ES-I3 (cell line): ENCODE measurements at regions not wholly inside any gene's neighbourhood (a gene's known extent, or its start where the extent isn't known, plus 50 kb on each side); places are given as distances from the start of the nearest gene placed in this dataset.

Experiments
- H3K36me3 ChIP-seq: 2 replicates; pipeline ENCODE4 v1.6.1; 2013; ENCODE audit warnings: mild to moderate bottlenecking, low read length, control low read depth, moderate library complexity; ENCODE audit not compliant: insufficient read depth
- H3K4me1 ChIP-seq: 2 replicates; pipeline ENCODE4 v1.6.1; 2013; ENCODE audit warnings: mild to moderate bottlenecking, control low read depth, low read length; ENCODE audit not compliant: insufficient read depth
- H3K9ac ChIP-seq: 2 replicates; pipeline ENCODE4 v1.6.1; 2013; ENCODE audit warnings: low read depth, mild to moderate bottlenecking, low read length, moderate library complexity
- H3K9me3 ChIP-seq: 2 replicates; pipeline ENCODE4 v1.6.1; 2013; ENCODE audit warnings: mild to moderate bottlenecking, low read length, moderate library complexity; ENCODE audit not compliant: control insufficient read depth, insufficient read depth

DNA sequence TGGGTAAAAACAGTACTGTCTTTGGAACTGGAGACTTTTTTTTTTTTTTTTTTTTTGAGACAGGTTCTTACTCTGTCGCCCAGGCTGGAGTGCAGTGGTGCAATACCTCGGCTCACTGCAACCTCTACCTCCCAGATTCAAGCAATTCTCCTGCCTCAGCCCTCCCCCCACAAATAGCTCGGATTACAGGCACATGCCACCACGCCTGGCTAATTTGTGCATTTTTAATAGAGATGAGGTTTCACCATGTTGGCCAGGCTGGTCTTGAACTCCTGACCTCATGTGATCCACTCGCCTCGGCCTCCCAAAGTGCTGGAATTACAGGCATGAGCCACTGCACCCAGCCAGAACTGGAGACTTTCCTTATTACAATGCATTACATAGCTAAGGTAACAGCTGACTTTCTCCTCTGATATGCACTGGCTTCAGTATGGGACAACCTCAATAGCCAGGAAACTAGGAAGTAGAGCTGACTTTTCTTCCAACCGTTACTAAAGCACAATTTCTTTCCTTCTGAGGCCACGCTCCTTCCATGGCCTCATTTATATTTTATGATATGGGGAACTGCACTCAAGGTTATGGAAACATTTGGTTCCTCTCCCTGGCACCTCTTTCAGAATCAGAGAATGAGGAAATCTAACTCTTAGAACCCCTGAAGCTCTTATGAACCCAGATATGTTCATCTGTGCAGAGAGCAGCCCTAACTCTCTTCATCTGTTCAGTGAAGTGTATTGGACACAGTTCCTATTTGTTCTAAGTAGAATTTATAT lies 53.5 kb upstream of the FAM9B start:
- Histone ChIP-seq H3K9ac (no peak overlapping the region), H3K4me1 (peaks cover 14% of the 10 kb centered on the region), H3K9me3 (no peaks in the 10 kb centered on the region), H3K36me3 (no peaks in the 10 kb centered on the region)

DNA sequence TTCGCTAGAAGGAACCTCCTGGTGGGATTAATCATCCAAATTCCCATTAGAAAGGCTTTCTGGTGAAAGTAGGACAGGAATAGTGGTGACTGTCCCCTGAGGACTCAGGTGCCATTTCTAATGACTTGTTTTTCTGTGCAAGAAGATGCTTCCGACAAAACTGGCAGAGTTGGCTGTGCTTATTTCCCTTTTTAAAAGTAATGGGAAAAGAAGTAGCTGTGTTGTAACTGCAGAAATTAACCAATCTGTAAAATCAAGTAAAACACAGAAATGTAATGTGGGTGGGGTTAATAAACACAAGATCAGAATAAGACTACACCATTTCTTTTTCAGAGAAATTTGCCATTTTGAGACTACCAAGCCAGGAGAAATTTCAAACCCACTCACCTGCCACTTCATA lies 55.0 kb upstream of the FAM9B start:
- no peaks in the 10 kb centered on the region for H3K9me3 ChIP-seq
- H3K9ac ChIP-seq, result no peak overlapping the region
- H3K4me1 ChIP-seq, result peaks cover 14% of the 10 kb centered on the region
- H3K36me3 ChIP-seq, result no peaks in the 10 kb centered on the region

DNA sequence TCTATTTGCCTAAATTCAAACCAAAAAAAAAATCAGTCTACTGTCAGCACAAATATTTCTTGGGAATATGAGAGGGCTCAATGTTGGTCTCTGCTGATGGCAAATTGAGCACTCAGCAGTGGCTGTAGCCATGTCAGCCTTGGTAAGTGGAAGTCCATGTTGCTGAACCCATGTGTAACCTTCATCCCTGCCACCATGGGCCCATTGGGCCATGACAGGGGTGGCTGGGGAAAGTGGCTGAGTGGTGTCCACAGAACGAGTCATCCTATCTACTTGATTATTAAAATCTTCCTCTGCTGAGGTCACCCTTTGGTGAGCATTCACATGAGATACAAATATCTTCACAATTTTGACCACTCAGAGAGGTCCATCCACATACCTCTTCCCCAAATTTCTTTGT lies 56.8 kb upstream of the FAM9B start:
- H3K36me3 ChIP-seq, result no peaks in the 10 kb centered on the region
- peaks cover 14% of the 10 kb centered on the region for H3K4me1 ChIP-seq
- peaks cover 5% of the 10 kb centered on the region; the same call in 1 of the 2 replicates for H3K9me3 ChIP-seq
- no peak overlapping the region for H3K9ac ChIP-seq

DNA sequence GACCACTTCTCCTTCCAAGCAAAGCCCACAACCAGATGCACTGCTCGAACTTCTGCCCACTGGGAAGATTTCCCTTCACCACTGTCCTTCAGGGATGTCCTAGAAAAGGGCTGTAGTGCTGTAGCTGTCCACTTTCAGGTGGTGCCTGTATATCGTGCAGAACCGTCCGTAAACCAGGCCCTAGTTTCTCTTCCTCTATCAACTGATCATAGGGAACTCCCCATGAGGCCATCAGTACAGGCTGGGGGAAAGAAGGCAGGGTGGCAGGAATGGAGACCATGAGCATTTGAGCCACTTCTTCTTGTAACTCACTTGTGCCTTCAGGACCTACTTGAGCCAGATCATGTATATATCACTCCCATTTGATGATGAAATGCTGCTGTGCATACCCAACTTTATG lies 57.3 kb upstream of the FAM9B start:
- H3K36me3 ChIP-seq, result no peaks in the 10 kb centered on the region
- peaks cover 5% of the 10 kb centered on the region; the same call in 1 of the 2 replicates for H3K9me3 ChIP-seq
- H3K9ac ChIP-seq, result no peak overlapping the region
- peaks cover 14% of the 10 kb centered on the region for H3K4me1 ChIP-seq

DNA sequence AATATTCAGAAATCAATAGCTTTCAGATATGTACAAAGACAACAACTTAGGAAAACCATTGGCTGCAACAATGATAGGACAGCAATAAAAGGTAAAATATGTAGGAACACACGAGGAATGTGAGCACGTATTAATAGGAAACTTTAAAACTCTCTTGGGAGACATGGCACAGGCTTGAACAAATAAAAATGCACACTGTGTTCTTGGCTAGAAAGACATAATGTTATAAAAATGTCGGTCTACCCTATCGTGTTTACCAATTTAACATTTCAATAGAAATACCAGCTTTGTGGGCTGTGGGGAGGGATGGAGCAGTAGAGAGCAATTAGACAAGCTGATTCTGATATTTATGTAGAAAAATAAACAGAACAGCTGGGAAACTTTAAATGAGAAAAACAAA lies 69.0 kb upstream of the FAM9B start:
- Histone ChIP-seq H3K9me3 (no peaks in the 10 kb centered on the region; the same call in 1 of the 2 replicates), H3K9ac (no peak overlapping the region), H3K4me1 (no peaks in the 10 kb centered on the region), H3K36me3 (no peaks in the 10 kb centered on the region)

DNA sequence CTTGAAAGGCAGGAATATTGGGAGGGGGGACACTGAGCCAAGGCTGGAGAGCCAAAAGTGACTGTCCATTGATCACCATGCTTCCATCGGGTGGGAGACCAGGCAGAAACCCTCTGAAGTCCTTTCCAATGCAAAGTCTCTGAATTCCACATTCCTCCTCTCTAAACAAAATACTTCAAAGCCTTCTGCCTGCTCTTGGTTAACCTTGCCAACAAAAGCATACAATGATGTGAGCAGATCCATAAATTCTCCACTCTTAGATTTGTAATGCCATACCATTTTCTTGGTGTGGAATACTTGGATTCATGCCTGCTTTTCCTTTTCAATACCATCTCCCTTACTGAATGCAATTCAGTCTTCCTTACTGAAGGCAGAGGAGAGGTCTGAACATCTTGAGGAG lies 74.1 kb upstream of the FAM9B start:
- Histone ChIP-seq H3K36me3 (no peaks in the 10 kb centered on the region), H3K4me1 (no peaks in the 10 kb centered on the region), H3K9me3 (no peaks in the 10 kb centered on the region; the same call in 1 of the 2 replicates), H3K9ac (no peak overlapping the region)

DNA sequence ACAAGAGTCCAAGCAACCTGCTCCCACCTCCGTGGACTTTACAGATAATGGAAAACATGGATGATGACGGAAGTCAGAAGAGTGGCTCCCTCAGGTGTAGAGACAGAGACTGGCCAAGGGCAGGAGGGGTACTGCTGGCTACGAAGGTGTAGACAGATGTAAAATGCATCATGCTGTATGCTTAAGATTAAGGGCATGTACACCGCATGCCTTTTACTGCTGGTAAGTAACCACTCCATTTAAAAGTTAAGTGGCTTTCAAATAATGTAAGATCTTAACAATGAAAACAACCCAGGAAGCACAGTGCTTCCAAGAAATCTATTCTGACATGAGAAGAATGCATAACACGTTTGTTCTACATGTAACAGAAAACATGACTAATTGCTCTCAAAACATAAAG lies 76.9 kb upstream of the FAM9B start:
- no peaks in the 10 kb centered on the region for H3K36me3 ChIP-seq
- no peaks in the 10 kb centered on the region; the same call in 1 of the 2 replicates for H3K9me3 ChIP-seq
- no peaks in the 10 kb centered on the region for H3K4me1 ChIP-seq
- H3K9ac ChIP-seq, result no peak overlapping the region

DNA sequence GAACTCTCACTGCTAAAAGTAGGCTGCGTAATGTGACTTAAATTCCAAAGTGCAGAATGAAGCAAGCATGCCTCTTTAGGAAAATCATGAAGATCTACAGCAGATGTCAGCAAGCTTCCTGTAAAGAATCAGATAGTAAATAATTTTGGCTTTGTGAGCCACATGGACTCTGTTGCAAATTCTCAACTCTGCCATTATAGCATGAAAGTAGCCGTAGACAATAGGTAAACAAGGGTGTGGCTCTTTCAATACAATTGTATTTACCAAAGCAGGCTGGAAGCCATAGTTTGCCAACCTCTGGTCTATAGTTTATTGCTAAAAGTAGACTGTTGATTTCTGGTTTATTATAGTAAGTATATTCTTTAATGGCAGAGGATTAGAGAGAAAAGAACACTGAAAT lies 80.3 kb upstream of the FAM9B start:
- Histone ChIP-seq H3K9ac (no peak overlapping the region), H3K4me1 (no peaks in the 10 kb centered on the region), H3K36me3 (no peaks in the 10 kb centered on the region), H3K9me3 (no peaks in the 10 kb centered on the region; the same call in 1 of the 2 replicates)

DNA sequence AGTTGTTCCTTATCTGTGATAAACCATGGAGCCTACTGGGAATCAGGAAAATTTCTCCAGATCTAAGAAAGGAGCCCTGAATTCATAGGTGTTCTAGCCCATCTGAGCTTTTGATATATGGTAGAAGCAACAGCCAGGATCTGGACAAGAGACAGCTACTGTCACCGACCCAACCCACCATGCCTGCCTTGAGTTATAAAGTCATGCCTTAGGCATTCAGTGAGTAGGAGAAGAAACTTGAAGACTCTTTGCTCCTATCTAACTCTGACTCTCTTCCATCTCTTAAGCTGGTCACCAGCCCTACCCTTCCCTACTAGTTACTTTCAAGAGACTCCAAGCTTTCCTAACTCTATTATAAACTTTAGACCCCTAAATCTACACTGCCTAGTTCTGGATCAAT lies 83.9 kb upstream of the FAM9B start:
- Histone ChIP-seq H3K9ac (no peak overlapping the region), H3K9me3 (peaks cover 2% of the 10 kb centered on the region; the same call in 1 of the 2 replicates), H3K4me1 (no peaks in the 10 kb centered on the region), H3K36me3 (no peaks in the 10 kb centered on the region)

DNA sequence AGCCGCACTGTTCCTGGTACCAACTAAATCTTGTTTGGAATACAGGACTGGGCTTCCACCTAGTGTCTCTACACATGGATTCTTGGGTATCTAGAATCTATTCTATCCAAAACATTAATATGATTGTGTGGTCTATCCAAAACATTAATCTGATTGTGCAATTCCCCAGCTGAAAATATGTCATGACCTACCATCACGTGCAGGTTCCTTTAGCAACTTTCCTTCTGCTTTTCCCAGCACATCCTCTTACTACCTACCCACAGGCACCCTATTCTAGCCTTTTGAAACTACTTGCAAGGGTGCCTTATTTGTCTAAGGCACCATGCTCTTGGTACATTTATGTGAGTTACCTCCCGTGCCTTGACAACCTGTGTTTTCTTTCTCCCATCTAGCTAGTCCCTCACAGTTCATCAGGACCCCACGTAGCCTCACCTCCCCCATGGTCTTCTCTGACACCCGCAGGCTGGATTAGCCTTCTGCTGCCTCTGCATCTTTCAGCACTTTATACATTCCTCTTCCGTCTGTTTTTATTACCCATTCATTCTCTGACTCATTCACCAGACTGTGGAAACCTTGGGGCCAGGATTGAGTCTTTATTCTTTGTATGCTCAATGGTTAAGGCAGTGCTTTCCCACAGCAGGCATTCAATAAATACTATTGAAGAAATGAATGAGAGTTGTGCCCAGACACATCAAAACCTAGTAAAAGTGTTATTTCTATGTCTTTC lies 88.8 kb upstream of the FAM9B start:
- Histone ChIP-seq H3K4me1 (no peaks in the 10 kb centered on the region), H3K9me3 (0 out of 2 replicates have a peak, but pooled peaks cover 2% of the 10 kb centered on the region), H3K9ac (no peak overlapping the region), H3K36me3 (no peaks in the 10 kb centered on the region)

DNA sequence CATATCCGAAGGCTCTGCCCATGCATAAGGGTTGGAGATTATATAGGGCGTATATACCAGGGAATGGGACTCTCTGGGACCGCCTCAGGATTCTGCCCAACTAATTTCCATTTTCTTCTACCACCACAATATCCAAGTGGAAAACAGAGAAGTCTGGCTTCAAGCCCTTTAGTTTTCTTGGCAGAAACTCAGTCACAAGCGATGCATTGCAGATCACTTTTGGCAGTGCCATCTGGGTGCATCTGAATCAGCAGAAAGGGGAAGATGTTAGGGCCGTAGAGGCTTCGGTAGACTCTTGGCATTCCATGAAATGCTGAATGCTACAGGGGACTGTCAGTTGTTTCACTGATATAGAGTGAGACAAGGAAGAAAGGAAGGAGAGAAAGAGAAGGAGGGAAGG lies 94.1 kb upstream of the FAM9B start:
- Histone ChIP-seq H3K36me3 (no peaks in the 10 kb centered on the region), H3K9me3 (peaks cover 6% of the 10 kb centered on the region), H3K4me1 (no peaks in the 10 kb centered on the region), H3K9ac (no peak overlapping the region)

DNA sequence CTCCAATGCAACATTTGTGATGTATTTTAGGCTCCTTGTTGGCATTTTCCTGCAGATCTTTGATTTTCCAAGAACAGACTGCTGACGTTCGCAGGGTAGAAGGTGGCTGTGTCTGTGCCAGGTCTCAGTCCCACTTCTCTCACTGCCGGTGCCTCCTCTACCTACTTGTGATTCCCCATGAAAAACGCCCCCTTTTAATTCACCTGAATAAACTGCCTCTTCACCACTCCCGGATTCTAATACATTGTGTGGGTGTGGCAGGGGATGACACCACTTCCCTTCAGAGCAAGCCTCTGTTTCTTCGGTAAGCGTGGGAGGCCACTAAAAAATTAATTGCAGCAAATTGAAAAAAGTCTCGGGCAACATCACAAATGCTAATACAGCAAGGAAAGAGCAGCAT lies 96.1 kb upstream of the FAM9B start:
- Histone ChIP-seq H3K4me1 (peaks cover 9% of the 10 kb centered on the region), H3K9me3 (peaks cover 6% of the 10 kb centered on the region), H3K9ac (no peak overlapping the region), H3K36me3 (no peaks in the 10 kb centered on the region)

DNA sequence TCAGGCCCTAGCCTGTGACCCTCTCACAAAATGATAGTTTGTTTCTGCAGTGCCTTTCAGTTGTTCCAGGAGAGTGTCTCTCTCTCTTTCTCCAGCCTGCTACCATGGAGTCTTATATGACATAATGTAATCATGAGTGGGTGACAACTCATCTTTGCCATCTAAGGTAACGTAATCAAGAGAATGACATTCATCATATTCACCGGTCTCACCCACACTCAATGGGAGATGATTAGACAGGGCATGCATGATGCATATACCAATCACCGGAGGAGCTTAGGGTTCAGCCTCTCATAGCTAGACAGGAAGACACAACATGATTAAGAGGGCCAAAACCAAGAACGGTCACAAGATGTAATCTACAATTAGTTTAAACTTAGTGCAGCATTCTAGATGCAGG lies 97.1 kb upstream of the FAM9B start:
- Histone ChIP-seq H3K4me1 (peaks cover 9% of the 10 kb centered on the region), H3K36me3 (no peaks in the 10 kb centered on the region), H3K9me3 (peaks cover 6% of the 10 kb centered on the region), H3K9ac (no peak overlapping the region)

DNA sequence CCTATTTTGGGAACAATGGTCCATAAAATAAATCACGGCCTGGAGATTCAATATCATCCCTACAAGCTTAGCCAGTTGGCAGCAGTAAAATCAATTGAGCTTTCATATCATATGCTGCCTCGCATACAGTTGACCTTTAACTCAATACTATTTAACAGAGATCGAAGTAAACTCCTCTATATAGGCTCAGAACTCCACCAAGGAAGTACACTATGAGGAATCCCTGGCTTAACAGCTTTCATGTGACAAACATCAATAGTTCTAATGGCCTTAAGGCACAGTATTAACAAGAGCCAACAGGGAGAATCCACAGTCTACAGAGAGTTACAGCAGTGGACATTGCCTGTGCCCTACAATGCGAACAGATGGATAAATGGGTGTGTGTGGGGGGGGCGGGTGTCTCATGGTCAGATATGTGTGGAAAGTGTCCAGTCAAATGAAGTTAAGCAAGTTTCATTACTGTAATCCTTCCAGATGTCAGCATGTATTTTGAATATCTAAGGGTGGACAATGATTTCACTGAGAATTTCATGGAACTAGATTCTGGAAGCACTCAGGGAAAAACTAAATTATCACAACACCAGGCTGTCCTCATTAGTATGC lies 98.2 kb upstream of the FAM9B start:
- Histone ChIP-seq H3K9me3 (peaks cover 6% of the 10 kb centered on the region), H3K9ac (no peak overlapping the region), H3K4me1 (peaks cover 9% of the 10 kb centered on the region), H3K36me3 (no peaks in the 10 kb centered on the region)

DNA sequence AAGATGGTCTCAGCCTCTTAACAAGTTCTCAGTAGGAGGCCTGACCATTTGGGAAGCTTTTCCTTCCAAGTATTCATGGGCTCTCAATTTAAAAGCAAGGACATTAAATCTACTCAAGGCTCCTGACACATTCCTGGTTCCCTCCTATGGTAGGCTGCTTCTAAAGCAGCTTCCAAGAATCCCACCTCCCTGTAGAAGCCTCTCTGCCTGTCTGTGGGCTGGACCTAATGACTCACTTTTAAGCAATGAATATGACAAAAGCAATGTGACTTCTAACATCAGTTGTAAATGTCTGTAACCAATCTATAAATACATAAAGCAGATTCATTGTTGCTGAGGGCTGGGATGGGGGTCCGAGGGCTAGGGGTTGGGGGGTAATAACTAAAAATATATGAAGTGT lies 99.5 kb upstream of the FAM9B start:
- peaks cover 9% of the 10 kb centered on the region for H3K4me1 ChIP-seq
- H3K9ac ChIP-seq, result no peak overlapping the region
- no peaks in the 10 kb centered on the region for H3K36me3 ChIP-seq
- peaks cover 6% of the 10 kb centered on the region for H3K9me3 ChIP-seq
